GM13976 (cell line): ENCODE measurements at regions not wholly inside any gene's neighbourhood (a gene's known extent, or its start where the extent isn't known, plus 50 kb on each side); places are given as distances from the start of the nearest gene placed in this dataset.

Experiments
- DNase-seq: peaks from one replicate; pipeline ENCODE4 v3.0.0; 2012; ENCODE audit warnings: low spot score
- in situ Hi-C: fragments of 300-500 bp; cut with MboI; formaldehyde crosslinking; loops from one replicate; pipeline ENCODE4 v1.12.0; 2022; ENCODE audit warnings: low sequenced_read_pairs, mixed read lengths, inconsistent platforms; ENCODE audit not compliant: unreplicated experiment
- TF ChIP-seq, protein P1 (sequence below): IDR thresholded peaks from 2 replicates; pipeline ENCODE4 v1.5.1; 2012; ENCODE audit warnings: borderline replicate concordance, mild to moderate bottlenecking; ENCODE audit not compliant: insufficient read depth; ENCODE audit errors: extremely low read depth, missing control alignments, control extremely low read depth

- in situ Hi-C loops: no loop called here
Observed at GRCh38 chr11:27246925-27247324, 116.1 kb downstream of the CCDC34 start.

GRCh38 chr11:27244900-27245299 lies 118.1 kb downstream of the CCDC34 start:
- no peak for DNase-seq
- TF ChIP-seq, protein P1, sequence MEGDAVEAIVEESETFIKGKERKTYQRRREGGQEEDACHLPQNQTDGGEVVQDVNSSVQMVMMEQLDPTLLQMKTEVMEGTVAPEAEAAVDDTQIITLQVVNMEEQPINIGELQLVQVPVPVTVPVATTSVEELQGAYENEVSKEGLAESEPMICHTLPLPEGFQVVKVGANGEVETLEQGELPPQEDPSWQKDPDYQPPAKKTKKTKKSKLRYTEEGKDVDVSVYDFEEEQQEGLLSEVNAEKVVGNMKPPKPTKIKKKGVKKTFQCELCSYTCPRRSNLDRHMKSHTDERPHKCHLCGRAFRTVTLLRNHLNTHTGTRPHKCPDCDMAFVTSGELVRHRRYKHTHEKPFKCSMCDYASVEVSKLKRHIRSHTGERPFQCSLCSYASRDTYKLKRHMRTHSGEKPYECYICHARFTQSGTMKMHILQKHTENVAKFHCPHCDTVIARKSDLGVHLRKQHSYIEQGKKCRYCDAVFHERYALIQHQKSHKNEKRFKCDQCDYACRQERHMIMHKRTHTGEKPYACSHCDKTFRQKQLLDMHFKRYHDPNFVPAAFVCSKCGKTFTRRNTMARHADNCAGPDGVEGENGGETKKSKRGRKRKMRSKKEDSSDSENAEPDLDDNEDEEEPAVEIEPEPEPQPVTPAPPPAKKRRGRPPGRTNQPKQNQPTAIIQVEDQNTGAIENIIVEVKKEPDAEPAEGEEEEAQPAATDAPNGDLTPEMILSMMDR: no peak

More at GRCh38 chr11:27246925-27247324, 116.1 kb downstream of the CCDC34 start:
- DNase-seq: no peak
- TF ChIP-seq, protein P1: no peak

GRCh38 chr11:27242591-27242990 lies 120.4 kb downstream of the CCDC34 start:
- DNase-seq: no peak
- TF ChIP-seq, protein P1: no peak
- in situ Hi-C loops: no loop called here

More at GRCh38 chr11:27244900-27245299, 118.1 kb downstream of the CCDC34 start:
- in situ Hi-C loops: no loop called here

GRCh38 chr11:27241311-27242122 lies 121.5 kb downstream of the CCDC34 start:
- DNase-seq: no peak
- in situ Hi-C loops: no loop called here
- TF ChIP-seq, protein P1: no peak

- no peak for DNase-seq
- in situ Hi-C loops: no loop called here
Observed at GRCh38 chr11:27239305-27239942, 123.6 kb downstream of the CCDC34 start.

GRCh38 chr11:27238811-27239210 lies 124.2 kb downstream of the CCDC34 start:
- TF ChIP-seq, protein P1: no peak
- no peak for DNase-seq
- in situ Hi-C loops: no loop called here

More at GRCh38 chr11:27239305-27239942, 123.6 kb downstream of the CCDC34 start:
- TF ChIP-seq, protein P1: no peak
